Neural cell (in vitro differentiated cells): ENCODE measurements at regions not wholly inside any gene's neighbourhood (a gene's known extent, or its start where the extent isn't known, plus 50 kb on each side); places are given as distances from the start of the nearest gene placed in this dataset.

ENCODE experiments used
- CTCF ChIP-seq: fragments of 450-650 bp; IDR thresholded peaks from 2 replicates; pipeline ENCODE4 v1.5.1; 2014; ENCODE audit warnings: antibody characterized with exemption, mild to moderate bottlenecking, moderate library complexity; ENCODE audit not compliant: poor library complexity, severe bottlenecking
- EP300 ChIP-seq: fragments of 450-650 bp; conservative IDR thresholded peaks from 2 replicates; pipeline ENCODE4 v1.6.1; 2014; ENCODE audit warnings: antibody characterized with exemption, mild to moderate bottlenecking, moderate library complexity; ENCODE audit not compliant: poor library complexity, severe bottlenecking
- EZH2 ChIP-seq: fragments of 200-600, 300-800 bp; shearing (Covaris generic), sonication (generic); IDR thresholded peaks from 2 replicates; pipeline ENCODE4 v1.6.1; 2014; ENCODE audit warnings: antibody characterized with exemption, low read length, borderline replicate concordance, mild to moderate bottlenecking; ENCODE audit not compliant: insufficient read depth, poor library complexity, severe bottlenecking
- POLR2AphosphoS5 ChIP-seq: IDR thresholded peaks from 2 replicates; pipeline ENCODE4 v1.6.1; 2012
- SMC3 ChIP-seq: fragments of 450-650 bp; conservative IDR thresholded peaks from 2 replicates; pipeline ENCODE4 v1.6.1; 2014; ENCODE audit warnings: antibody characterized with exemption, mild to moderate bottlenecking, moderate library complexity; ENCODE audit not compliant: poor library complexity
- TAF1 ChIP-seq: IDR thresholded peaks from 2 replicates; pipeline ENCODE4 v1.6.1; 2012; ENCODE audit warnings: low read depth
- TF ChIP-seq, protein P1 (sequence below): IDR thresholded peaks from 2 replicates; pipeline ENCODE4 v1.6.1; 2012; ENCODE audit warnings: borderline replicate concordance

GRCh38 chr5:40141896-40142295 lies 537.8 kb upstream of the PTGER4 start:
- TF ChIP-seq CTCF: no peak
- TF ChIP-seq EZH2: no peak
- TF ChIP-seq EP300: no peak
- no peak for TF ChIP-seq POLR2AphosphoS5
- TF ChIP-seq SMC3: no peak
- no peak for TF ChIP-seq TAF1
- TF ChIP-seq, protein P1, sequence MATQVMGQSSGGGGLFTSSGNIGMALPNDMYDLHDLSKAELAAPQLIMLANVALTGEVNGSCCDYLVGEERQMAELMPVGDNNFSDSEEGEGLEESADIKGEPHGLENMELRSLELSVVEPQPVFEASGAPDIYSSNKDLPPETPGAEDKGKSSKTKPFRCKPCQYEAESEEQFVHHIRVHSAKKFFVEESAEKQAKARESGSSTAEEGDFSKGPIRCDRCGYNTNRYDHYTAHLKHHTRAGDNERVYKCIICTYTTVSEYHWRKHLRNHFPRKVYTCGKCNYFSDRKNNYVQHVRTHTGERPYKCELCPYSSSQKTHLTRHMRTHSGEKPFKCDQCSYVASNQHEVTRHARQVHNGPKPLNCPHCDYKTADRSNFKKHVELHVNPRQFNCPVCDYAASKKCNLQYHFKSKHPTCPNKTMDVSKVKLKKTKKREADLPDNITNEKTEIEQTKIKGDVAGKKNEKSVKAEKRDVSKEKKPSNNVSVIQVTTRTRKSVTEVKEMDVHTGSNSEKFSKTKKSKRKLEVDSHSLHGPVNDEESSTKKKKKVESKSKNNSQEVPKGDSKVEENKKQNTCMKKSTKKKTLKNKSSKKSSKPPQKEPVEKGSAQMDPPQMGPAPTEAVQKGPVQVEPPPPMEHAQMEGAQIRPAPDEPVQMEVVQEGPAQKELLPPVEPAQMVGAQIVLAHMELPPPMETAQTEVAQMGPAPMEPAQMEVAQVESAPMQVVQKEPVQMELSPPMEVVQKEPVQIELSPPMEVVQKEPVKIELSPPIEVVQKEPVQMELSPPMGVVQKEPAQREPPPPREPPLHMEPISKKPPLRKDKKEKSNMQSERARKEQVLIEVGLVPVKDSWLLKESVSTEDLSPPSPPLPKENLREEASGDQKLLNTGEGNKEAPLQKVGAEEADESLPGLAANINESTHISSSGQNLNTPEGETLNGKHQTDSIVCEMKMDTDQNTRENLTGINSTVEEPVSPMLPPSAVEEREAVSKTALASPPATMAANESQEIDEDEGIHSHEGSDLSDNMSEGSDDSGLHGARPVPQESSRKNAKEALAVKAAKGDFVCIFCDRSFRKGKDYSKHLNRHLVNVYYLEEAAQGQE: no peak
